ENCODE measurements at regions not wholly inside any gene's neighbourhood (a gene's known extent, or its start where the extent isn't known, plus 50 kb on each side); places are given as distances from the start of the nearest gene placed in this dataset.
"Not testable (repeated sequence)": the region's sequence is repeated elsewhere in the genome, so short reads cannot be mapped to it uniquely, and the experiment has no call there.

GRCh38 chr1:37174876-37175275, 140.6 kb upstream of the GRIK3 start:
- H3K4me3 Mint-ChIP-seq (ENCODE audit: low read depth): no peak overlapping the region
- intact Hi-C loops (cut with micrococcal nuclease): no loop called here
- no peaks in the 10 kb centered on the region for H3K4me1 Mint-ChIP-seq (ENCODE audit: low read depth)
- no peaks in the 10 kb centered on the region for H3K9me3 Mint-ChIP-seq
- H3K27me3 Mint-ChIP-seq (ENCODE audit: low read depth): peaks cover 3% of the 10 kb centered on the region
- DNase-seq (ENCODE audit: low spot score): no peak
- H3K27ac Mint-ChIP-seq: no peak overlapping the region
- H3K36me3 Mint-ChIP-seq (ENCODE audit: low read depth): no peaks in the 10 kb centered on the region

- H3K27me3 Mint-ChIP-seq (ENCODE audit: low read depth): peaks cover 3% of the 10 kb centered on the region
- H3K36me3 Mint-ChIP-seq (ENCODE audit: low read depth): no peaks in the 10 kb centered on the region
- H3K4me1 Mint-ChIP-seq (ENCODE audit: low read depth): no peaks in the 10 kb centered on the region
- H3K9me3 Mint-ChIP-seq: no peaks in the 10 kb centered on the region
- no peak overlapping the region for H3K27ac Mint-ChIP-seq
- no peak for DNase-seq (ENCODE audit: low spot score)
- H3K4me3 Mint-ChIP-seq (ENCODE audit: low read depth): no peak overlapping the region
- intact Hi-C loops (cut with micrococcal nuclease): no loop called here
These were observed 141.4 kb upstream of the GRIK3 start for GRCh38 chr1:37175666-37176215.

DNA sequence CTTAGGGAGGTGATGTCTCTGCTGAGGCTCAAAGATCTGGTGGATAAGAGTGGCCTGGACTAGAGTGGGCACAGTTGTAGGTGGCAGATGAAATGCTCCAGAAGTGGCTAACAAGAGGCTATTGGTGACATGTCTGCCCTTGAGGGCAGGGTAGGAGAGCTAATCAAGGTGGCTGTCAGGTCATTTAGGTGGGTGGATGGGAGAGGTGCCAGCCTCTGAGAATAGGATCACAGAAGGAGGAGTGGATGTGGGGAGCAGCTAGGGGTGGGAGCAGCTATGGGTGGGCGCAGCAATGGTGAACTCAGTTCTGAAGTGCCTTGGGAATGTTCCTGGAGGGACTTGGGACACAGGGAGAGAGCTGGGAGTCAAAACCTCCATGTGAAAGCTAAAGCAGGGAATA, 142.0 kb upstream of the GRIK3 start:
- intact Hi-C loops (cut with micrococcal nuclease): no loop called here
- no peaks in the 10 kb centered on the region for H3K4me1 Mint-ChIP-seq (ENCODE audit: low read depth)

DNA sequence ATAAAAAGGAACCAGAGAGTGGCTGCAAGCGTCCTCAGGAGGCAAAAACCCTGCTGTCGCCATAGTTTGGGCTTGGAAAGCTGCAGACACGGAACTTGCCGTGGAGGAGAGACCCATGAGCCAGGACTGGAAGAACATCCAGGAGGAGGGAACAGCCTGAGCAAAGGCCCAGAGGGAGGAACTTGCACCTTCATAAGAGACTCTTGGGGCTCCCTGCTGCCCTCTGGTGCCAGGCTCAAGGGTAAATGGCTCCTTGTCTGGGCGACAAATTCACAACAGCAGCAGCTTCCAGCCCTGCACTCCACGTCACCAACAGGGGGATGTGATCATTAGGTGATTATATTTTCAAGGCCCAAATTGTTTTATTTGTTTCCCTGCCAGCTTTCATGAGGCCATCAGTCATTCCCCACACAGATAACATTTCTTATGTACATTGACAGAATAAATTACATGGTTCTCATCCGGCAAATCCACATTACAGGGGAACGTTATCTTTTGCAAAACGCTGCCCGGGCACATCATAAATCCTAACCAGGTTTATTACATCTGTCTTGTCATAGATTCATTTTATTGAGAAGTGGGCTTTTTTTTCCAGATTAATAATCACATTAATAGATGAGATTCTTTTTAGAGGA, 143.0 kb upstream of the GRIK3 start:
- Mint-ChIP-seq H3K27ac (no peak overlapping the region), H3K36me3 (ENCODE audit: low read depth) (no peaks in the 10 kb centered on the region), H3K4me3 (ENCODE audit: low read depth) (no peak overlapping the region), H3K27me3 (ENCODE audit: low read depth) (peaks cover 3% of the 10 kb centered on the region), H3K9me3 (no peaks in the 10 kb centered on the region), H3K4me1 (ENCODE audit: low read depth) (no peaks in the 10 kb centered on the region)
- no peak for DNase-seq (ENCODE audit: low spot score)
- intact Hi-C loops (cut with micrococcal nuclease): no loop called here

More for the DNA sequence above, 142.0 kb upstream of the GRIK3 start:
- H3K4me3 Mint-ChIP-seq (ENCODE audit: low read depth): no peak overlapping the region
- DNase-seq (ENCODE audit: low spot score): no peak
- H3K9me3 Mint-ChIP-seq: no peaks in the 10 kb centered on the region
- no peak overlapping the region for H3K27ac Mint-ChIP-seq
- H3K27me3 Mint-ChIP-seq (ENCODE audit: low read depth): peaks cover 3% of the 10 kb centered on the region
- H3K36me3 Mint-ChIP-seq (ENCODE audit: low read depth): no peaks in the 10 kb centered on the region

- peaks cover 3% of the 10 kb centered on the region for H3K9me3 Mint-ChIP-seq
- no peaks in the 10 kb centered on the region for H3K36me3 Mint-ChIP-seq (ENCODE audit: low read depth)
These were observed 147.1 kb upstream of the GRIK3 start for GRCh38 chr1:37181425-37181824.

DNA sequence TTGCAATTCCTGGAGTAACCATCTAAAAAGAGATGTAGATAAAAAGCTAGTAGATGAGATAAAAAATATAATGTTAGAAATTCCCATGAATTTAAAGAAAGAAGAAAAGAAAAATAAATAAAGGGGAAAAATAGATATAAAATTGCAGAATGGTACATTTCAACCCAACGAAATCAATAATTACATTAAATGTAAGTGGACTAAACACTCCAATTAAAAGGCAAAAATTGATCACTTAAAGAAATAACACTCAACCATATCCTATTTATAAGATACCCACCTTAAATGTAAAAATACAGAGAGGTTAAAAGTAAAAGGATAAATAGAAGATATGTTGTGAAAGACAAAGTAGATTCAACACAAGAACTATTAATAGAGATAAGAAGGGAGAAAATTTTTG, 150.5 kb upstream of the GRIK3 start:
- intact Hi-C loops (cut with micrococcal nuclease): no loop called here
- Mint-ChIP-seq H3K4me1 (ENCODE audit: low read depth) (no peaks in the 10 kb centered on the region), H3K36me3 (ENCODE audit: low read depth) (no peaks in the 10 kb centered on the region), H3K9me3 (peaks cover 3% of the 10 kb centered on the region), H3K4me3 (ENCODE audit: low read depth) (no peak overlapping the region), H3K27me3 (ENCODE audit: low read depth) (peaks cover 9% of the 10 kb centered on the region), H3K27ac (no peak overlapping the region)
- DNase-seq (ENCODE audit: low spot score): no peak

More at GRCh38 chr1:37181425-37181824, 147.1 kb upstream of the GRIK3 start:
- Mint-ChIP-seq H3K4me1 (ENCODE audit: low read depth) (no peaks in the 10 kb centered on the region), H3K4me3 (ENCODE audit: low read depth) (no peak overlapping the region), H3K27me3 (ENCODE audit: low read depth) (peaks cover 6% of the 10 kb centered on the region), H3K27ac (no peak overlapping the region)
- DNase-seq (ENCODE audit: low spot score): no peak
- intact Hi-C loops (cut with micrococcal nuclease): no loop called here

GRCh38 chr1:37186246-37186756, 152.0 kb upstream of the GRIK3 start:
- no peak for DNase-seq (ENCODE audit: low spot score)
- no peaks in the 10 kb centered on the region for H3K36me3 Mint-ChIP-seq (ENCODE audit: low read depth)
- H3K9me3 Mint-ChIP-seq: peaks cover 3% of the 10 kb centered on the region
- H3K27me3 Mint-ChIP-seq (ENCODE audit: low read depth): peaks cover 9% of the 10 kb centered on the region
- intact Hi-C loops (cut with micrococcal nuclease): no loop called here
- H3K27ac Mint-ChIP-seq: no peak overlapping the region
- no peak overlapping the region for H3K4me3 Mint-ChIP-seq (ENCODE audit: low read depth)
- H3K4me1 Mint-ChIP-seq (ENCODE audit: low read depth): no peaks in the 10 kb centered on the region

- Mint-ChIP-seq H3K36me3 (ENCODE audit: low read depth) (no peaks in the 10 kb centered on the region), H3K9me3 (peaks cover 3% of the 10 kb centered on the region), H3K27me3 (ENCODE audit: low read depth) (peaks cover 9% of the 10 kb centered on the region), H3K27ac (no peak overlapping the region), H3K4me3 (ENCODE audit: low read depth) (no peak overlapping the region), H3K4me1 (ENCODE audit: low read depth) (no peaks in the 10 kb centered on the region)
- intact Hi-C loops (cut with micrococcal nuclease): no loop called here
- DNase-seq (ENCODE audit: low spot score): no peak
These were observed 154.8 kb upstream of the GRIK3 start for GRCh38 chr1:37189111-37189510.

DNA sequence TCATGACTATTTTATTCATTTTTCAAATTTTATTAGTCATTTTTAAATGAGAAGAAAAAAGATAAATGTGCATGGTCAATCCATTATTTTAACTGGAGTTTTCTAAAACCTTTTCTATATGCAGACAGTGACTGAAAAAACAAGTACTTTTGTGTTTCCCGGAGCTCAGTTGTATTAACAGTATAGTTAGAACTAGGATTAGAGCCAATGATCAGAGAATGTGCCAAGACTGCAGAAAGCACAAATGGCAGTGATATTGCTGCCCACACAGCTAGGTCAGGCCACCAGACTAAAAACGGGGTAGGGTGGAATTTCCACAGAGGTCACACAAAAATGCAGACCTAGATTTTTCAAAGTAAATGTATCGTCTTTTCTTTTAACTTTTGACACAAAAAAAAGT, 163.1 kb upstream of the GRIK3 start:
- Mint-ChIP-seq H3K27me3 (ENCODE audit: low read depth) (peaks cover 11% of the 10 kb centered on the region), H3K36me3 (ENCODE audit: low read depth) (no peaks in the 10 kb centered on the region), H3K9me3 (no peaks in the 10 kb centered on the region), H3K4me1 (ENCODE audit: low read depth) (peaks cover 2% of the 10 kb centered on the region), H3K27ac (no peak overlapping the region), H3K4me3 (ENCODE audit: low read depth) (no peak overlapping the region)
- intact Hi-C loops (cut with micrococcal nuclease): no loop called here
- DNase-seq (ENCODE audit: low spot score): no peak

DNA sequence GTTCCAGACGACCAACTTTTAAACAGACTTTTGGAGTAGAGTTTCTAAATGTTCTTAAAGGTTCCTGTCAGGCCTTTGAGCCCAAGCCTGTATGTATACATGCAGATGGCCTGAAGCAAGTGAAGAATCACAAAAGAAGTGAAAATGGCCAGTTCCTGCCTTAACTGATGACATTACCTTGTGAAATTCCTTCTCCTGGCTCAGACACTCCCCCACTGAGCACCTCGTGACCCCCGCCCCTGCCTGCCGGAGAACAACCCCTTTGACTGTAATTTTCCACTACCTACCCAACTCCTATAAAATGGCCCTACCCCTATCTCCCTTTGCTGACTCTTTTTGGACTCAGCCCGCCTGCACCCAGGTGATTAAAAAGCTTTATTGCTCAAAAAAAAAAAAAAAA, 180.0 kb upstream of the GRIK3 start:
- H3K27ac Mint-ChIP-seq; DNase-seq (ENCODE audit: low spot score); H3K9me3 Mint-ChIP-seq; H3K4me3 Mint-ChIP-seq (ENCODE audit: low read depth); intact Hi-C loops (cut with micrococcal nuclease); H3K4me1 Mint-ChIP-seq (ENCODE audit: low read depth); H3K36me3 Mint-ChIP-seq (ENCODE audit: low read depth); H3K27me3 Mint-ChIP-seq (ENCODE audit: low read depth): not testable (repeated sequence)

GRCh38 chr1:37233606-37234005, 199.3 kb upstream of the GRIK3 start:
- Mint-ChIP-seq H3K9me3 (no peaks in the 10 kb centered on the region), H3K4me1 (ENCODE audit: low read depth) (no peaks in the 10 kb centered on the region), H3K27ac (no peak overlapping the region), H3K27me3 (ENCODE audit: low read depth) (peaks cover 15% of the 10 kb centered on the region), H3K36me3 (ENCODE audit: low read depth) (no peaks in the 10 kb centered on the region), H3K4me3 (ENCODE audit: low read depth) (no peak overlapping the region)
- no peak for DNase-seq (ENCODE audit: low spot score)
- intact Hi-C loops (cut with micrococcal nuclease): no loop called here

DNA sequence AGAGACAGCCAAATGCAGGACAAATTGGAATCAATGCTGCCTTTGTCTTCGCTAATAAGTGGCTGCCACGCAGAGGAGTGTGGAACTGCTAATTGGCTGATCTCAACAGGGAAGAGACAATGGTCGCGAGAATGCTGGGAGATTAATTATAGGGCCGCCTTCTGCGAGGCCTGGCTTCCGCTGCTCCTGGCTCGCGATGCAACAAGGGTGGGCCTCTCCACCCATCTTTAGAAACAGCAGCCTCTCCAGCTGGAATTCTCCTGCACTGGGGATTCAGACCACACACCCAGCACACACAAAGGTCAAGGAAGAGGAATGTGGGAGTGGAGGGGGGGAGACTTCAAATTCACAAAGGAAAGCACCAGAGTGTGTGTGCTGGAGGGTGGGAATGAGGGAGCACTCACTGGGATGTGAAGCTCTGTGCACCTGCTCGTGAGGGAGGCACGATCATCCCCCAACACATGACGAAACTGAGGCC, 200.7 kb upstream of the GRIK3 start:
- Mint-ChIP-seq H3K27ac (no peak overlapping the region), H3K9me3 (no peaks in the 10 kb centered on the region), H3K36me3 (ENCODE audit: low read depth) (no peaks in the 10 kb centered on the region), H3K4me1 (ENCODE audit: low read depth) (no peaks in the 10 kb centered on the region), H3K4me3 (ENCODE audit: low read depth) (no peak overlapping the region), H3K27me3 (ENCODE audit: low read depth) (peaks cover 15% of the 10 kb centered on the region)
- intact Hi-C loops (cut with micrococcal nuclease): no loop called here
- DNase-seq (ENCODE audit: low spot score): no peak

DNA sequence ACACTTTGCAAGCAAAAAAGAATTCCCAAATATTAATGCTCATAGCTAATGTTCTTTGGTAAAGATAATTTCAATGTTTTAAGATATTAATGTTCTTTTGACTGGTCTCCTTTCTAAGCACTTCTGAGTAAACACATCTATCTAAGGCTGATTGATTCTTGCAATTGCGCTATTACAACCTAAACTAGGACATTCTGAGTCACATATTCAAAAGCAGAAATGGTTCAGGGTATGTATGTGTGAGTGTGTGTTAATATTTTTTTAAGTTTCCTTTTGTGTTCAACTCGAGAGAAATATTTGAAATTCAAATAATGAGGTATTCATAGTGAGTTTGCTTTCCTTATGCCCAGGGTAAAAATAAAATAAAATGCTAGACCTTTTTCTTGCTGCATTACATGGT, 203.6 kb upstream of the GRIK3 start:
- peaks cover 13% of the 10 kb centered on the region for H3K27me3 Mint-ChIP-seq (ENCODE audit: low read depth)
- intact Hi-C loops (cut with micrococcal nuclease): no loop called here
- no peaks in the 10 kb centered on the region for H3K36me3 Mint-ChIP-seq (ENCODE audit: low read depth)
- no peaks in the 10 kb centered on the region for H3K9me3 Mint-ChIP-seq
- no peak overlapping the region for H3K4me3 Mint-ChIP-seq (ENCODE audit: low read depth)
- H3K4me1 Mint-ChIP-seq (ENCODE audit: low read depth): no peaks in the 10 kb centered on the region
- no peak overlapping the region for H3K27ac Mint-ChIP-seq
- DNase-seq (ENCODE audit: low spot score): no peak

All from activated T-helper 2 cell treated with anti-CD3 and anti-CD28 coated beads, Interferon-gamma antibody, Interleukin-2, Interleukin-4, amounts not matched to agents 10 μg/mL and 5 μg/mL and 100 μg/mL, durations not matched to agents 14 hours and 24 hours and 36 hours (primary cell).